Right lobe of liver (tissue), 4 donors: ENCODE measurements at regions not wholly inside any gene's neighbourhood (a gene's known extent, or its start where the extent isn't known, plus 50 kb on each side); places are given as distances from the start of the nearest gene placed in this dataset.

Experiments
- CTCF ChIP-seq, 4 donors: fragments of 200-600 bp in 3 of 4; fragments of 450-650 bp in 1 of 4; IDR thresholded peaks; one replicate each; pipeline versions ENCODE4 v1.5.1 to v1.8.0; 2016 to 2022; ENCODE audit warnings: antibody characterized with exemption in 4 of 4, mild to moderate bottlenecking in 2 of 4
- POLR2A ChIP-seq: fragments of 450-650 bp; IDR thresholded peaks from one replicate; pipeline ENCODE4 v1.6.1; 2017; ENCODE audit warnings: antibody characterized with exemption, mild to moderate bottlenecking
- donor health status: DM: no; HTN: no; CAD: no.
- donor health status: DM: no; HTN: no; CAD: no.
- donor health status: DM: no; HTN: yes; CAD: no.

DNA sequence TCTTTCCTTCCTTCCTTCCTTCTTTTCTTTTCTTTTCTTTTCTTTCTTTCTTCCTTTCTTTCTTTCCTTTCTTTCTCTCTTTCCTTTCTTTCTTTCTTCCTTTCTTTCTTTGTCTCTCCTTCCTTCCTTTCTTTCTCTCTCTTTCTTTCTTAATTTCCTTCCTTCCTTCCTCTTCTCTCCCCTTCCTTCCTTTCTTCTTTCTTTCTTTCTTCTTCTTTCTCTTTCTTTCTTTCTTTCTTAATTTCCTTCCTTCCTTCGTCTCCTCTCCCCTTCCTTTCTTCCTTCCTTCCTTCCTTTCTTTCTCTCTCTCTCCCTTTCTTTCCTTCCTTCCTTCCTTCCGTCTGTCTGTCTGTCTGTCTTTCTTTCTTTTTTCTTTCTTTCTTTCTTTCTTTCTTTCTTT lies 1446.5 kb upstream of the GOT2 start:
- TF ChIP-seq POLR2A (no peak), CTCF (IDR thresholded peaks at IDR 0.05) (no peak)
